Fibroblast of pulmonary artery (primary cell): ENCODE measurements at regions not wholly inside any gene's neighbourhood (a gene's known extent, or its start where the extent isn't known, plus 50 kb on each side); places are given as distances from the start of the nearest gene placed in this dataset.
"Not testable (repeated sequence)": the region's sequence is repeated elsewhere in the genome, so short reads cannot be mapped to it uniquely, and the experiment has no call there.

Experiments used
- DNase-seq: peaks from one replicate; pipeline ENCODE4 v3.0.0-alpha.2; 2010; ENCODE audit warnings: low read depth
- H3K4me3 ChIP-seq: replicated peaks from 2 replicates; pipeline ENCODE4 v1.5.1; 2011; ENCODE audit warnings: low read depth, mild to moderate bottlenecking, control low read depth, low read length, moderate library complexity
- CTCF ChIP-seq: IDR thresholded peaks from 2 replicates; pipeline ENCODE4 v1.5.1; 2011; ENCODE audit warnings: mild to moderate bottlenecking, control low read depth, low read length, inconsistent platforms; ENCODE audit errors: missing control alignments

GRCh38 chr1:87428367-87428766, 99.7 kb downstream of the LMO4 start:
- H3K4me3 ChIP-seq, result no peak overlapping the region
- no peak for TF ChIP-seq CTCF
- DNase-seq, result no peak

- H3K4me3 ChIP-seq, result no peak overlapping the region
- no peak for TF ChIP-seq CTCF
- DNase-seq, result no peak
These were observed 100.2 kb downstream of the LMO4 start for GRCh38 chr1:87428883-87429282.

- no peak for DNase-seq
- no peak for TF ChIP-seq CTCF
- no peak overlapping the region for H3K4me3 ChIP-seq
These were observed 104.0 kb downstream of the LMO4 start for GRCh38 chr1:87432685-87433084.

- not testable (repeated sequence) for DNase-seq, H3K4me3 ChIP-seq
These were observed 104.4 kb downstream of the LMO4 start for GRCh38 chr1:87433101-87433500.

- TF ChIP-seq CTCF, result no peak
- no peak overlapping the region for H3K4me3 ChIP-seq
- DNase-seq, result peak; percentile 84
These were observed 106.8 kb downstream of the LMO4 start for GRCh38 chr1:87435484-87435883.

- peak; percentile 46 for DNase-seq
- H3K4me3 ChIP-seq, result peak overlapping the region; percentile 6
These were observed 107.4 kb downstream of the LMO4 start for GRCh38 chr1:87436115-87436514.

GRCh38 chr1:87436534-87436933, 107.9 kb downstream of the LMO4 start:
- no peak for TF ChIP-seq CTCF

GRCh38 chr1:87437663-87438295, 109.1 kb downstream of the LMO4 start:
- no peak for DNase-seq
- no peak for TF ChIP-seq CTCF
- H3K4me3 ChIP-seq, result no peak overlapping the region

More at GRCh38 chr1:87436534-87436933, 107.9 kb downstream of the LMO4 start:
- DNase-seq, result peak; percentile 33
- H3K4me3 ChIP-seq, result no peak overlapping the region
